Glutamatergic neuron (in vitro differentiated cells): ENCODE measurements at regions not wholly inside any gene's neighbourhood (a gene's known extent, or its start where the extent isn't known, plus 50 kb on each side); places are given as distances from the start of the nearest gene placed in this dataset.

Experiments used
- DNase-seq: peaks from one replicate; pipeline ENCODE4 v3.0.0; 2022
- H3K27ac Mint-ChIP-seq: one replicate; pipeline ENCODE4 v1.8.0; 2020; ENCODE audit warnings: mild to moderate bottlenecking, mixed read lengths, inconsistent platforms; ENCODE audit not compliant: unreplicated experiment
- H3K27me3 Mint-ChIP-seq: one replicate; pipeline ENCODE4 v1.8.0; 2020; ENCODE audit warnings: mild to moderate bottlenecking, moderate library complexity, mixed read lengths, inconsistent platforms; ENCODE audit not compliant: unreplicated experiment
- H3K36me3 Mint-ChIP-seq: one replicate; pipeline ENCODE4 v1.8.0; 2020; ENCODE audit warnings: mild to moderate bottlenecking, mixed read lengths, inconsistent platforms; ENCODE audit not compliant: unreplicated experiment
- H3K4me1 Mint-ChIP-seq: one replicate; pipeline ENCODE4 v1.8.0; 2020; ENCODE audit warnings: mild to moderate bottlenecking, low read depth, mixed read lengths, inconsistent platforms; ENCODE audit not compliant: unreplicated experiment
- H3K4me3 Mint-ChIP-seq: one replicate; pipeline ENCODE4 v1.8.0; 2020; ENCODE audit warnings: mild to moderate bottlenecking, mixed read lengths, inconsistent platforms; ENCODE audit not compliant: unreplicated experiment
- H3K9me3 Mint-ChIP-seq: one replicate; pipeline ENCODE4 v1.8.0; 2020; ENCODE audit warnings: mild to moderate bottlenecking, moderate library complexity, mixed read lengths, inconsistent platforms; ENCODE audit not compliant: unreplicated experiment
- TF ChIP-seq, protein P1 (sequence below): fragments of 200-600 bp; sonication (generic); IDR thresholded peaks from one replicate; pipeline ENCODE4 v1.5.0; 2021; ENCODE audit not compliant: partially characterized antibody, unreplicated experiment

- TF ChIP-seq, protein P1, sequence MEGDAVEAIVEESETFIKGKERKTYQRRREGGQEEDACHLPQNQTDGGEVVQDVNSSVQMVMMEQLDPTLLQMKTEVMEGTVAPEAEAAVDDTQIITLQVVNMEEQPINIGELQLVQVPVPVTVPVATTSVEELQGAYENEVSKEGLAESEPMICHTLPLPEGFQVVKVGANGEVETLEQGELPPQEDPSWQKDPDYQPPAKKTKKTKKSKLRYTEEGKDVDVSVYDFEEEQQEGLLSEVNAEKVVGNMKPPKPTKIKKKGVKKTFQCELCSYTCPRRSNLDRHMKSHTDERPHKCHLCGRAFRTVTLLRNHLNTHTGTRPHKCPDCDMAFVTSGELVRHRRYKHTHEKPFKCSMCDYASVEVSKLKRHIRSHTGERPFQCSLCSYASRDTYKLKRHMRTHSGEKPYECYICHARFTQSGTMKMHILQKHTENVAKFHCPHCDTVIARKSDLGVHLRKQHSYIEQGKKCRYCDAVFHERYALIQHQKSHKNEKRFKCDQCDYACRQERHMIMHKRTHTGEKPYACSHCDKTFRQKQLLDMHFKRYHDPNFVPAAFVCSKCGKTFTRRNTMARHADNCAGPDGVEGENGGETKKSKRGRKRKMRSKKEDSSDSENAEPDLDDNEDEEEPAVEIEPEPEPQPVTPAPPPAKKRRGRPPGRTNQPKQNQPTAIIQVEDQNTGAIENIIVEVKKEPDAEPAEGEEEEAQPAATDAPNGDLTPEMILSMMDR: no peak
- H3K4me3 Mint-ChIP-seq: no peak overlapping the region
- H3K27ac Mint-ChIP-seq: no peak overlapping the region
- no peaks in the 10 kb centered on the region for H3K27me3 Mint-ChIP-seq
- no peak for DNase-seq
- no peaks in the 10 kb centered on the region for H3K36me3 Mint-ChIP-seq
- no peaks in the 10 kb centered on the region for H3K9me3 Mint-ChIP-seq
- H3K4me1 Mint-ChIP-seq: no peaks in the 10 kb centered on the region
Measured at GRCh38 chr12:24364921-24365320, 415.5 kb upstream of the SOX5 start.

DNA sequence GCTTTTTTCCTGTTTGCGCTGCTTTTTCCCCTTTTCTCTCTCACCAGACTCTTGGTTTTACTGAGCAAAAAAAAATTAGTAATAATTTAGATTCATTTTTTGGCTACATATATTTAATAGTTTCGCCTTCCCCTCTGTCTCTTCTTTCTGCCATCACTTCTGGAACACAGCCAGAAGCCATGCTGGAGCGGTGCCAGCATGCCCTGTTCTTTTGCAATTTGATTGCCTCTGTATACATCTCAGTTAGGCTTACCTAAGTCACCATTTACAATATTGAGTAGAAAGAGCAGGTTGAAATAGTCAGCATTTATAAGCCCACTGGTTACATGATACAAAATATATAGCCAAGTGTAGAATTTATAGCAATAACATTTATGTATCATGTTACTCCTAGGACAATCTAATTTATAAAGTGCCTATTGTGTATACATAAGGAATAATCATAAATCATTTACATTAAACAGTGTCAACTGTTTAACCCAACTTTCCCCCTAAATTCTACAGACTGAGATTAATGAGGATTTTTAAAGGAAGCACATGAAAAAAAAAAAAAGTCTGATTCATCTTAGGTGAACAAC is 413.8 kb upstream of the SOX5 start:
- Mint-ChIP-seq H3K27ac (no peak overlapping the region), H3K9me3 (no peaks in the 10 kb centered on the region), H3K4me1 (no peaks in the 10 kb centered on the region), H3K36me3 (no peaks in the 10 kb centered on the region), H3K27me3 (no peaks in the 10 kb centered on the region), H3K4me3 (no peak overlapping the region)
- TF ChIP-seq, protein P1: no peak
- no peak for DNase-seq

- Mint-ChIP-seq H3K9me3 (no peaks in the 10 kb centered on the region), H3K27me3 (no peaks in the 10 kb centered on the region), H3K4me3 (no peak overlapping the region), H3K27ac (no peak overlapping the region), H3K4me1 (no peaks in the 10 kb centered on the region), H3K36me3 (no peaks in the 10 kb centered on the region)
- TF ChIP-seq, protein P1: no peak
- no peak for DNase-seq
Measured at GRCh38 chr12:24361877-24362580, 412.6 kb upstream of the SOX5 start.

- H3K36me3 Mint-ChIP-seq: no peaks in the 10 kb centered on the region
- DNase-seq: no peak
- no peak overlapping the region for H3K27ac Mint-ChIP-seq
- TF ChIP-seq, protein P1: no peak
- H3K4me1 Mint-ChIP-seq: no peaks in the 10 kb centered on the region
- no peaks in the 10 kb centered on the region for H3K9me3 Mint-ChIP-seq
- no peaks in the 10 kb centered on the region for H3K27me3 Mint-ChIP-seq
- H3K4me3 Mint-ChIP-seq: no peak overlapping the region
Measured at GRCh38 chr12:24360907-24361306, 411.4 kb upstream of the SOX5 start.

- no peaks in the 10 kb centered on the region for H3K36me3 Mint-ChIP-seq
- no peak overlapping the region for H3K27ac Mint-ChIP-seq
- DNase-seq: no peak
- no peaks in the 10 kb centered on the region for H3K27me3 Mint-ChIP-seq
- H3K4me1 Mint-ChIP-seq: no peaks in the 10 kb centered on the region
- H3K9me3 Mint-ChIP-seq: no peaks in the 10 kb centered on the region
- H3K4me3 Mint-ChIP-seq: no peak overlapping the region
- TF ChIP-seq, protein P1: no peak
Measured at GRCh38 chr12:24360461-24360860, 411.0 kb upstream of the SOX5 start.
